ENCODE measurements at regions not wholly inside any gene's neighbourhood (a gene's known extent, or its start where the extent isn't known, plus 50 kb on each side); places are given as distances from the start of the nearest gene placed in this dataset.

DNA sequence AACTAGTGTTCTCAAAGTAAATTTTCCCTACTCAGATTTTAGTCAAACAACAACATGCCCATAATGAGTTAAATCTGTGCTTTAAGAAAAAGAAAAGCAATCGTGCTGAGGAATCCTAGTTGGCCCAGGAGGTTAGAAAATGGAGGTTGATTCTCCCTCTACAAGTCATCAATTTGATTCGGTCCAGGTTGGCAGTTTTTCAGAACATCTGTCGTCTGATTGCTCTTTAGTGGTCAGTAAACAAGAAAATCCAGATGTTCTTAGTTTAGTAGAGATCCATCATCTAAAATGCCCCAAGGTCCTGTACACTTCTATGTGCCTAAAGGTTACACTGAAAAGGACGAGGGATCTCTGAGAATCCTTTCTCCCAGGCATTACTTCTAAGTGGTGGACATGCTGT, 659.2 kb downstream of the MTRR start:
- Histone ChIP-seq H3K36me3 (ENCODE audit: control insufficient read depth in 2 of 3, insufficient read depth in 3 of 3, low read length in 3 of 3) (no peaks in the 10 kb centered on the region), H3K27me3 (ENCODE audit: control insufficient read depth in 2 of 2, insufficient read depth in 2 of 2, low read length in 2 of 2) (no peaks in the 10 kb centered on the region), H3K4me1 (ENCODE audit: control insufficient read depth in 2 of 2, insufficient read depth in 2 of 2, low read length in 2 of 2) (no peaks in the 10 kb centered on the region), H3K4me3 (ENCODE audit: low read length) (no peak overlapping the region), H3K9me3 (ENCODE audit: control insufficient read depth in 2 of 3, low read length in 3 of 3) (no peaks in the 10 kb centered on the region), H3K27ac (ENCODE audit: low read depth, low read length) (no peak overlapping the region)
- no peak overlapping the region for H3K4me3 Mint-ChIP-seq
- no peak for ATAC-seq
- DNase-seq: no peak
- intact Hi-C loops (cut with micrococcal nuclease): no loop called here
- H3K4me1 Mint-ChIP-seq: no peaks in the 10 kb centered on the region
- CTCF ChIA-PET: no interaction called here
- peaks cover 0 to 5% (median 0%) of the 10 kb centered on the region in 11 donors for H3K9me3 Mint-ChIP-seq
- H3K27me3 Mint-ChIP-seq: no peaks in the 10 kb centered on the region
- H3K36me3 Mint-ChIP-seq: no peaks in the 10 kb centered on the region
- POLR2A ChIA-PET: no interaction called here
- no peak overlapping the region for H3K27ac Mint-ChIP-seq

DNA sequence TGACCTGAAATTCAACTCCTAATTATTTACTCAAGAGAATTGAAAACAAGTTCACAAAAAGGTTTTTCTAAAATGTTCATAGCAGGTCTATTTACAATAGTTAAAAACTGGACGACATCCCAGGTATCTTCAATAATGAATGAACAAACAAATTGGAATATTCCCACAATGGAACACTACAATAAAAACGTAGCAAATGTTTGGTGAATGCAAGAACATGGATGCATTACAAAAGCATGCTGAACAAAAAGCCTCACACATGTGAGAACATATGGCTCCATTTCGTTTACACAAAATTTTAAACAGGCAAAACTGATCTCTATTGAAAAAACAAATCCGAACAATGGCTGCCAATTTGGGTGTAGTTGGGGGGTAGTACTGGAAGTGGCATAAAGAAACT, 669.9 kb downstream of the MTRR start:
- Mint-ChIP-seq H3K27ac (no peak overlapping the region), H3K9me3 (peaks cover 0 to 16% (median 5%) of the 10 kb centered on the region in 11 donors), H3K4me1 (no peaks in the 10 kb centered on the region), H3K27me3 (peaks cover 0 to 5% (median 0%) of the 10 kb centered on the region in 5 donors), H3K4me3 (no peak overlapping the region), H3K36me3 (peaks cover 0 to 4% (median 0%) of the 10 kb centered on the region in 5 donors)
- Histone ChIP-seq H3K4me1 (ENCODE audit: control insufficient read depth in 2 of 2, insufficient read depth in 2 of 2, low read length in 2 of 2) (no peaks in the 10 kb centered on the region), H3K27me3 (ENCODE audit: control insufficient read depth in 2 of 2, insufficient read depth in 2 of 2, low read length in 2 of 2) (no peaks in the 10 kb centered on the region), H3K36me3 (ENCODE audit: control insufficient read depth in 2 of 3, insufficient read depth in 3 of 3, low read length in 3 of 3) (no peaks in the 10 kb centered on the region), H3K27ac (ENCODE audit: low read depth, low read length) (no peak overlapping the region), H3K9me3 (ENCODE audit: control insufficient read depth in 2 of 3, low read length in 3 of 3) (no peaks in the 10 kb centered on the region), H3K4me3 (ENCODE audit: low read length) (no peak overlapping the region)
- POLR2A ChIA-PET: no interaction called here
- no peak for ATAC-seq
- no peak for DNase-seq
- CTCF ChIA-PET: no interaction called here
- intact Hi-C loops (cut with micrococcal nuclease): no loop called here

DNA sequence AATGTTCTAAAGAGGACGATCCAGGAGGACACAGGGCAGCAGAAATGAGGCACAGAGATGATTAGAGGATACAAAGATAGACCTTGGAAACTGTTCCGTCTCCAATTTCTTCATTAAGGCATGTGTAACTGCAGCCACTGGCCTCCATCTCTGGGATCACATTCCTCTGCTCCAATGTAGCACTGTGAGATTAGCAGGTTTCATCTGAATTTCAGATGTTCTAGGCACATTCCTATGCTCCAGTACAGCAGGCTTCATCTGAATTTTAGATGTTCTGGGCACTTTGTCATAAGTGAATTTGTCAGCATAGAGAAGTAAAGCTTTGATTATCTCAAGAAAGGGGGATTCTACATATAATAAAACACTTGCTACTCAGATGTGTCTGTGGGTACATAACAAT, 671.4 kb downstream of the MTRR start:
- H3K4me3 ChIP-seq (ENCODE audit: low read length): no peak overlapping the region
- ChIA-PET CTCF (no interaction called here), POLR2A (no interaction called here)
- no peaks in the 10 kb centered on the region for H3K4me1 ChIP-seq (ENCODE audit: control insufficient read depth in 2 of 2, insufficient read depth in 2 of 2, low read length in 2 of 2)
- H3K9me3 ChIP-seq (ENCODE audit: control insufficient read depth in 2 of 3, low read length in 3 of 3): no peaks in the 10 kb centered on the region
- H3K27ac ChIP-seq (ENCODE audit: low read depth, low read length): no peak overlapping the region
- no peaks in the 10 kb centered on the region for H3K27me3 ChIP-seq (ENCODE audit: control insufficient read depth in 2 of 2, insufficient read depth in 2 of 2, low read length in 2 of 2)
- Mint-ChIP-seq H3K36me3 (no peaks in the 10 kb centered on the region), H3K4me1 (no peaks in the 10 kb centered on the region), H3K27me3 (peaks cover 0 to under 1% (median 0%) of the 10 kb centered on the region in 5 donors), H3K27ac (no peak overlapping the region), H3K9me3 (peaks cover 0 to 16% (median 3%) of the 10 kb centered on the region in 11 donors), H3K4me3 (no peak overlapping the region)
- H3K36me3 ChIP-seq (ENCODE audit: control insufficient read depth in 2 of 3, insufficient read depth in 3 of 3, low read length in 3 of 3): no peaks in the 10 kb centered on the region
- ATAC-seq: no peak
- intact Hi-C loops (cut with micrococcal nuclease): no loop called here
- no peak for DNase-seq

DNA sequence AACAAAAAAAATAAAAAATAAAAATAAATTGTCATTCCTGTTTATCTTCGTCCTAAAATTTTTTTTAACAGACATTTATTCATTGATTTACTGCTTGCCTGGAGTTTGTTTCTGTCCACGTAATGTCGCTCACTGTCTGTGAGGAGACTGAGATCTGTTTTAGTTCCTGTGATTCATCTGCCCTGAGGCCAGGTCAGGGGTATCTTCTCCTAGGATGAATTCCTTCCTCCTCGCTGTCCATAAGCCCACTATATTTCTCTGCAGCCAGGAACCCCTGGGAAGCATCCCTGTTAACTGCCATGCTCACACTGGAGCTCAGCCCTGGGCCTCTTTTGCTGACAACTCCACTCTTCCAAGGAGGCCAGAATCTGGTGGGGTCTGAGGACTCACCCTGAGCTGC, 682.0 kb downstream of the MTRR start:
- H3K27me3 ChIP-seq (ENCODE audit: control insufficient read depth in 2 of 2, insufficient read depth in 2 of 2, low read length in 2 of 2): no peaks in the 10 kb centered on the region
- Mint-ChIP-seq H3K4me3 (no peak overlapping the region), H3K36me3 (no peaks in the 10 kb centered on the region), H3K4me1 (no peaks in the 10 kb centered on the region), H3K9me3 (peaks cover 2 to 27% (median 14%) of the 10 kb centered on the region in 11 donors), H3K27ac (no peak overlapping the region), H3K27me3 (no peaks in the 10 kb centered on the region)
- ATAC-seq (no peak), DNase-seq (no peak)
- H3K27ac ChIP-seq (ENCODE audit: low read depth, low read length): no peak overlapping the region
- POLR2A ChIA-PET: no interaction called here
- H3K4me3 ChIP-seq (ENCODE audit: low read length): no peak overlapping the region
- H3K4me1 ChIP-seq (ENCODE audit: control insufficient read depth in 2 of 2, insufficient read depth in 2 of 2, low read length in 2 of 2): no peaks in the 10 kb centered on the region
- CTCF ChIA-PET: no interaction called here
- intact Hi-C loops (cut with micrococcal nuclease): no loop called here
- H3K9me3 ChIP-seq (ENCODE audit: control insufficient read depth in 2 of 3, low read length in 3 of 3): peaks cover 0 to 10% (median 0%) of the 10 kb centered on the region in 3 experiments
- H3K36me3 ChIP-seq (ENCODE audit: control insufficient read depth in 2 of 3, insufficient read depth in 3 of 3, low read length in 3 of 3): no peaks in the 10 kb centered on the region

DNA sequence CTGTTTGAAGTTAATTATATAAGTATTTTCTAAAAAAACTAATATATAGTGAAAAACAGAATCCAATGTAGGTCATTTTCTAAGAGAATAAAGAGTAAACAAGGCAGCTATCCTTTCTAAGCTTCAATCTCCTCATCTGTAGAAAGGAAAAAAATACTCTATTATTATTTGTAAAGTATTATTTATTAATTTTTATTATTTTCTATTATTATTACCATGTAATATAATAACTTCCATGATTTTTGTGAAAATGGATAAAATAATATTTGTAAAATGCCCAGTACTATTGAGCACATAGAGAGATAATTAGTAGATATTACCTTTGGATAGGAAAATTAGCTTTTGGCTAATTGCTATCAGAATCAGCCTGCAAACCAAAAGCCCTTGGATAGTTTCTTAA, 684.4 kb downstream of the MTRR start:
- intact Hi-C loops (cut with micrococcal nuclease): no loop called here
- Mint-ChIP-seq H3K4me3 (no peak overlapping the region), H3K9me3 (peaks cover 2 to 28% (median 16%) of the 10 kb centered on the region in 11 donors), H3K36me3 (no peaks in the 10 kb centered on the region), H3K4me1 (no peaks in the 10 kb centered on the region), H3K27ac (no peak overlapping the region), H3K27me3 (no peaks in the 10 kb centered on the region)
- CTCF ChIA-PET: no interaction called here
- DNase-seq: no peak
- Histone ChIP-seq H3K27ac (ENCODE audit: low read depth, low read length) (no peak overlapping the region), H3K9me3 (ENCODE audit: control insufficient read depth in 2 of 3, low read length in 3 of 3) (peaks cover 0 to 6% (median 0%) of the 10 kb centered on the region in 3 experiments), H3K4me1 (ENCODE audit: control insufficient read depth in 2 of 2, insufficient read depth in 2 of 2, low read length in 2 of 2) (no peaks in the 10 kb centered on the region), H3K27me3 (ENCODE audit: control insufficient read depth in 2 of 2, insufficient read depth in 2 of 2, low read length in 2 of 2) (no peaks in the 10 kb centered on the region), H3K4me3 (ENCODE audit: low read length) (no peak overlapping the region), H3K36me3 (ENCODE audit: control insufficient read depth in 2 of 3, insufficient read depth in 3 of 3, low read length in 3 of 3) (no peaks in the 10 kb centered on the region)
- POLR2A ChIA-PET: no interaction called here
- no peak for ATAC-seq

GRCh38 chr5:8557728-8558127, 688.8 kb downstream of the MTRR start:
- H3K4me1 Mint-ChIP-seq: no peaks in the 10 kb centered on the region
- H3K27me3 ChIP-seq (ENCODE audit: control insufficient read depth in 2 of 2, insufficient read depth in 2 of 2, low read length in 2 of 2): no peaks in the 10 kb centered on the region
- no peaks in the 10 kb centered on the region for H3K4me1 ChIP-seq (ENCODE audit: control insufficient read depth in 2 of 2, insufficient read depth in 2 of 2, low read length in 2 of 2)
- no peak overlapping the region for H3K27ac Mint-ChIP-seq
- no peaks in the 10 kb centered on the region for H3K36me3 Mint-ChIP-seq
- no peak for ATAC-seq
- ChIA-PET POLR2A (no interaction called here), CTCF (no interaction called here)
- no peak overlapping the region for H3K4me3 Mint-ChIP-seq
- DNase-seq: no peak
- H3K27ac ChIP-seq (ENCODE audit: low read depth, low read length): no peak overlapping the region
- no peaks in the 10 kb centered on the region for H3K27me3 Mint-ChIP-seq
- H3K4me3 ChIP-seq (ENCODE audit: low read length): no peak overlapping the region
- peaks cover 0 to 6% (median 0%) of the 10 kb centered on the region in 3 experiments for H3K9me3 ChIP-seq (ENCODE audit: control insufficient read depth in 2 of 3, low read length in 3 of 3)
- intact Hi-C loops (cut with micrococcal nuclease): no loop called here
- H3K36me3 ChIP-seq (ENCODE audit: control insufficient read depth in 2 of 3, insufficient read depth in 3 of 3, low read length in 3 of 3): no peaks in the 10 kb centered on the region
- peaks cover 1 to 28% (median 16%) of the 10 kb centered on the region in 11 donors for H3K9me3 Mint-ChIP-seq

- ChIA-PET CTCF (no interaction called here), POLR2A (no interaction called here)
- ATAC-seq (no peak), DNase-seq (no peak)
- Mint-ChIP-seq H3K9me3 (peaks cover 0 to 10% (median 6%) of the 10 kb centered on the region in 11 donors), H3K4me1 (no peaks in the 10 kb centered on the region), H3K27ac (no peak overlapping the region), H3K27me3 (no peaks in the 10 kb centered on the region), H3K4me3 (no peak overlapping the region), H3K36me3 (no peaks in the 10 kb centered on the region)
- intact Hi-C loops (cut with micrococcal nuclease): no loop called here
- Histone ChIP-seq H3K36me3 (ENCODE audit: control insufficient read depth in 2 of 3, insufficient read depth in 3 of 3, low read length in 3 of 3) (no peaks in the 10 kb centered on the region), H3K27me3 (ENCODE audit: control insufficient read depth in 2 of 2, insufficient read depth in 2 of 2, low read length in 2 of 2) (no peaks in the 10 kb centered on the region), H3K9me3 (ENCODE audit: control insufficient read depth in 2 of 3, low read length in 3 of 3) (no peaks in the 10 kb centered on the region), H3K4me1 (ENCODE audit: control insufficient read depth in 2 of 2, insufficient read depth in 2 of 2, low read length in 2 of 2) (no peaks in the 10 kb centered on the region), H3K27ac (ENCODE audit: low read depth, low read length) (no peak overlapping the region), H3K4me3 (ENCODE audit: low read length) (no peak overlapping the region)
These were observed 691.8 kb downstream of the MTRR start for GRCh38 chr5:8560776-8561175.
